DND-41 (cell line): ENCODE measurements at regions not wholly inside any gene's neighbourhood (a gene's known extent, or its start where the extent isn't known, plus 50 kb on each side); places are given as distances from the start of the nearest gene placed in this dataset.

Experiments
- ATAC-seq: fragments of 200-7000 bp; cut with Tn5 transposase; 3 replicates; pipeline ENCODE4 v1.9.1; 2021; ENCODE audit warnings: low read depth; ENCODE audit not compliant: insufficient read depth
- DNase-seq: peaks from one replicate; pipeline ENCODE4 v3.0.0-alpha.2; 2020
- H2AFZ ChIP-seq: 2 replicates; pipeline ENCODE4 v1.6.0; 2012; ENCODE audit warnings: low read depth, low read length
- H3K27ac ChIP-seq: 2 replicates; pipeline ENCODE4 v1.5.1; 2012; ENCODE audit warnings: low read length, inconsistent platforms
- H3K27me3 ChIP-seq: fragments of 200-600 bp; sonication (generic); 2 replicates; pipeline ENCODE4 v1.6.0; 2012; ENCODE audit warnings: low read length, mild to moderate bottlenecking, inconsistent platforms; ENCODE audit not compliant: insufficient read depth, poor library complexity
- H3K36me3 ChIP-seq: 2 replicates; pipeline ENCODE4 v1.5.1; 2012; ENCODE audit warnings: low read length, inconsistent platforms; ENCODE audit not compliant: insufficient read depth
- H3K4me1 ChIP-seq: 2 replicates; pipeline ENCODE4 v1.5.1; 2012; ENCODE audit warnings: mild to moderate bottlenecking, low read length; ENCODE audit not compliant: insufficient read depth
- H3K4me2 ChIP-seq: 2 replicates; pipeline ENCODE4 v1.6.0; 2012; ENCODE audit warnings: mild to moderate bottlenecking, moderate library complexity, low read length, inconsistent platforms; ENCODE audit not compliant: insufficient read depth
- H3K4me3 ChIP-seq, 2 experiments: fragments of 200-600 bp in 1 of 2; shearing (Covaris generic) in 1 of 2; 2 replicates each; pipeline ENCODE4 v1.5.1; 2012 to 2016; ENCODE audit warnings: inconsistent platforms in 2 of 2, low read length in 2 of 2, mild to moderate bottlenecking in 2 of 2, low read depth in 1 of 2, moderate library complexity in 1 of 2
- H3K79me2 ChIP-seq: 2 replicates; pipeline ENCODE4 v1.6.0; 2012; ENCODE audit warnings: low read length, inconsistent platforms; ENCODE audit not compliant: insufficient read depth
- H3K9ac ChIP-seq: 2 replicates; pipeline ENCODE4 v1.6.0; 2012; ENCODE audit warnings: low read depth, mild to moderate bottlenecking, inconsistent platforms, low read length, moderate library complexity
- H3K9me3 ChIP-seq: 2 replicates; pipeline ENCODE4 v1.5.1; 2012; ENCODE audit warnings: low read length, moderate library complexity, mild to moderate bottlenecking, inconsistent platforms; ENCODE audit not compliant: insufficient read depth, severe bottlenecking
- H4K20me1 ChIP-seq: 2 replicates; pipeline ENCODE4 v1.6.0; 2012; ENCODE audit warnings: low read length; ENCODE audit not compliant: insufficient read depth
- EZH2 ChIP-seq: IDR thresholded peaks from 3 replicates; pipeline ENCODE4 v1.6.1; 2012; ENCODE audit warnings: borderline replicate concordance, low read depth, mild to moderate bottlenecking, moderate library complexity, low read length, inconsistent platforms; ENCODE audit not compliant: severe bottlenecking
- TF ChIP-seq, protein P1 (sequence below): IDR thresholded peaks from 2 replicates; pipeline ENCODE4 v1.5.1; 2012; ENCODE audit warnings: borderline replicate concordance, low read length, moderate library complexity, mild to moderate bottlenecking; ENCODE audit not compliant: poor library complexity, severe bottlenecking; ENCODE audit errors: extremely low read depth

DNA sequence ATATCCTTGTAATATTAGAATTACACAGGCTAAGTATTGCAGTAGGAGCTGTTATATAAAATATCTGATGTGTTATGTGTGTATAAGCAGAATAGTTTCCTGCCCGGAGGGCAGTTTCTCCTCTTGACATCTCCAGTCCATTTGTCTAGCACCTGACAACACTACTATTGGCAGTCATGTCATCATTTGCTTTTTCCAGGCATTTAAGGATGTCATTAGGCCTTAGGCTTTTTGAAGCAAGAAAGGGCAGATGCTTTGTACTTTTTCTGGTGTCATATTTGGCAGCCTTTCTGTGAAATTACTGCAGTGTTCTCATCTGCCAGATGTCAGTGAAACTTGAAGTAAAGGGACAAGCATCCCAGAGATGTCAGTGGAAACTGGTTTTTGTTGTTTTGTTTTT lies 2017.6 kb upstream of the IGFBP7 start:
- H3K27ac ChIP-seq, result no peak overlapping the region
- no peaks in the 10 kb centered on the region for H3K27me3 ChIP-seq
- no peaks in the 10 kb centered on the region for H3K4me1 ChIP-seq
- H3K79me2 ChIP-seq, result no peaks in the 10 kb centered on the region
- DNase-seq (no peak), ATAC-seq (no peak)
- no peak for TF ChIP-seq EZH2
- TF ChIP-seq, protein P1, sequence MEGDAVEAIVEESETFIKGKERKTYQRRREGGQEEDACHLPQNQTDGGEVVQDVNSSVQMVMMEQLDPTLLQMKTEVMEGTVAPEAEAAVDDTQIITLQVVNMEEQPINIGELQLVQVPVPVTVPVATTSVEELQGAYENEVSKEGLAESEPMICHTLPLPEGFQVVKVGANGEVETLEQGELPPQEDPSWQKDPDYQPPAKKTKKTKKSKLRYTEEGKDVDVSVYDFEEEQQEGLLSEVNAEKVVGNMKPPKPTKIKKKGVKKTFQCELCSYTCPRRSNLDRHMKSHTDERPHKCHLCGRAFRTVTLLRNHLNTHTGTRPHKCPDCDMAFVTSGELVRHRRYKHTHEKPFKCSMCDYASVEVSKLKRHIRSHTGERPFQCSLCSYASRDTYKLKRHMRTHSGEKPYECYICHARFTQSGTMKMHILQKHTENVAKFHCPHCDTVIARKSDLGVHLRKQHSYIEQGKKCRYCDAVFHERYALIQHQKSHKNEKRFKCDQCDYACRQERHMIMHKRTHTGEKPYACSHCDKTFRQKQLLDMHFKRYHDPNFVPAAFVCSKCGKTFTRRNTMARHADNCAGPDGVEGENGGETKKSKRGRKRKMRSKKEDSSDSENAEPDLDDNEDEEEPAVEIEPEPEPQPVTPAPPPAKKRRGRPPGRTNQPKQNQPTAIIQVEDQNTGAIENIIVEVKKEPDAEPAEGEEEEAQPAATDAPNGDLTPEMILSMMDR, result no peak
- H3K9me3 ChIP-seq, result no peaks in the 10 kb centered on the region
- no peak overlapping the region for H3K4me2 ChIP-seq
- H3K4me3 ChIP-seq, result no peak overlapping the region
- no peaks in the 10 kb centered on the region for H3K36me3 ChIP-seq
- no peak overlapping the region for H3K9ac ChIP-seq
- no peaks in the 10 kb centered on the region for H4K20me1 ChIP-seq
- H2AFZ ChIP-seq, result no peak overlapping the region

DNA sequence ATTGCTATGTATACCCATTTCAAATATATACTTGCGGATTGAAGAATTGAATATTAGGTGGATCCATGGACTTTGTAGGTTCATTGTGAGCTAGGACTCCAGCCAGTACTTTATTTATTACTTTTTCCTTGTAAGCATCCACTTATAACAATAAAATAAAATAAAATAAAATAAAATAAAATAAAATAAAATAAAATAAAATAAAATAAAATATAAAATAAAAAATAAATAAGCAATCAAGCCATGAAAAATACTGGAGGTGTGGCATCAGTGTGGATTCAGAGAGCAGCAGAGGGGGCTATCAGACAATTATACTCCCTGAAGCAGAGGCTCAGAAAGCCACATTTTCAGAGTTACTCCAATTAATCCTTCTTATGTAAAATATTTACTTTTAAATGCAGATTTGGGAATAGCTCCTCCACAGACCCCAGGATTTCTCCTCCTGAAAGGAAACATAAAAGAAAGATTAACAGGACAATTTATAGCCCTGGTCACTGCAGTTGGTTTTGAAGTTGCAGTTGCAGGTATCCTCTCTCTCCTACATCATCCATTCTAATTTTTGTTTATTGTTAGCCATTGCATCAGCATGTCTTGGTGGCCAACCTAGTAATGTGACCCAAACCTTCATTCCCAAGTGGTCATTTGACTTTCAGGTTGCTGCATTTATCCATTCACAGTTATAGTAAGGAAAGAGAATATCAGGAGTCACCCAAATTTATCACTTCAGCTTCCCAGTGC lies 2025.2 kb upstream of the IGFBP7 start:
- Histone ChIP-seq H3K9me3 (no peaks in the 10 kb centered on the region), H3K4me3 (no peak overlapping the region), H3K27ac (no peak overlapping the region), H3K4me1 (no peaks in the 10 kb centered on the region), H4K20me1 (no peaks in the 10 kb centered on the region), H2AFZ (no peak overlapping the region), H3K79me2 (no peaks in the 10 kb centered on the region), H3K9ac (no peak overlapping the region), H3K36me3 (no peaks in the 10 kb centered on the region), H3K27me3 (no peaks in the 10 kb centered on the region), H3K4me2 (no peak overlapping the region)
- no peak for ATAC-seq
- TF ChIP-seq EZH2, result no peak
- TF ChIP-seq, protein P1, result no peak
- no peak for DNase-seq

DNA sequence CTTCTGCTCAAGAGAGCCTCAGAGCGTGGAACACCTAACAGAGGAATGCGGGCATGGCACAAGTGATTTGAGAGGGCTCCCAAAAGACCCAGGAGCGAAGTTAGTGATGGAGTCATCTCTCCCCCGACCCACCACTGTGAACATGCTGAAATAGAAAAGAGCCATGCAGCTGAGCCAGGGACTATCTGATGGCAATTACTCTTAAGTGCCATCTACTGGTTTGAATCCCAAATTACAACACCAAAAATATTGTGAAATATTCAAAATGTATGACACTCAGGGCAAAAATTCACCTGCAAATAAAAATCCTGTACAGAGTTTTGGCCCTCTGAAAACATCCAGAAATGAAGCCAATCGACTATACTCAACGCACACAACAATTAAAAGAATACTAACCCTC lies 2038.9 kb upstream of the ADGRL3 start:
- TF ChIP-seq, protein P1, result no peak
- TF ChIP-seq EZH2, result no peak
- Histone ChIP-seq H3K36me3 (no peaks in the 10 kb centered on the region), H3K9ac (no peak overlapping the region), H3K27me3 (no peaks in the 10 kb centered on the region), H2AFZ (no peak overlapping the region), H3K4me1 (no peaks in the 10 kb centered on the region), H3K27ac (no peak overlapping the region), H3K79me2 (no peaks in the 10 kb centered on the region), H3K4me3 (no peak overlapping the region), H3K4me2 (no peak overlapping the region), H4K20me1 (no peaks in the 10 kb centered on the region), H3K9me3 (no peaks in the 10 kb centered on the region)
- DNase-seq, result no peak
- no peak for ATAC-seq
